Dermis microvascular lymphatic vessel endothelial cell (primary cell): ENCODE measurements at regions not wholly inside any gene's neighbourhood (a gene's known extent, or its start where the extent isn't known, plus 50 kb on each side); places are given as distances from the start of the nearest gene placed in this dataset.
"Not testable (repeated sequence)": the region's sequence is repeated elsewhere in the genome, so short reads cannot be mapped to it uniquely, and the experiment has no call there.

Experiments
- DNase-seq, 2 donors: peaks; one replicate each; pipeline versions ENCODE4 v3.0.0 to v3.0.0-alpha.2; 2010; ENCODE audit warnings: low read depth in 2 of 2

- DNase-seq = peak in 1 of 2 donors; percentile 81
Measured at GRCh38 chr5:112472614-112473013, 53.5 kb upstream of the EPB41L4A start.

- no peak for DNase-seq
Measured at GRCh38 chr5:112473989-112474388, 54.9 kb upstream of the EPB41L4A start.

- peak in 1 of 2 donors; percentile 51 for DNase-seq
Measured at GRCh38 chr5:112475747-112476365, 56.8 kb upstream of the EPB41L4A start.

- peak in 1 of 2 donors; percentile 66 for DNase-seq
Measured at GRCh38 chr5:112479418-112479817, 60.3 kb upstream of the EPB41L4A start.

GRCh38 chr5:112480501-112480900, 61.4 kb upstream of the EPB41L4A start:
- no peak for DNase-seq

GRCh38 chr5:112483704-112484103, 64.6 kb upstream of the EPB41L4A start:
- DNase-seq = peak in 1 of 2 donors; percentile 36

GRCh38 chr5:112485934-112486355, 66.9 kb upstream of the EPB41L4A start:
- DNase-seq = peak in 1 of 2 donors; percentile 75

- DNase-seq = peak in 1 of 2 donors; percentile 11
Measured at GRCh38 chr5:112491257-112491656, 72.2 kb upstream of the EPB41L4A start.

GRCh38 chr5:112492291-112492690, 73.2 kb upstream of the EPB41L4A start:
- peak; percentile 12 to 73 for DNase-seq

- not testable (repeated sequence) for DNase-seq
Measured at GRCh38 chr5:112503749-112504501, 84.8 kb upstream of the EPB41L4A start.

GRCh38 chr5:112509097-112509496, 90.0 kb upstream of the EPB41L4A start:
- not testable (repeated sequence) for DNase-seq

- no peak for DNase-seq
Measured at GRCh38 chr5:112511920-112512319, 92.8 kb upstream of the EPB41L4A start.

- DNase-seq = no peak
Measured at GRCh38 chr5:112512901-112513300, 93.8 kb upstream of the EPB41L4A start.

GRCh38 chr5:112514111-112514510, 95.0 kb upstream of the EPB41L4A start:
- no peak for DNase-seq

GRCh38 chr5:112520474-112520873, 101.4 kb upstream of the EPB41L4A start:
- DNase-seq = not testable (repeated sequence)

- DNase-seq = not testable (repeated sequence)
Measured at GRCh38 chr5:112522891-112523673, 104.0 kb upstream of the EPB41L4A start.

- DNase-seq = not testable (repeated sequence)
Measured at GRCh38 chr5:112523674-112524263, 104.7 kb upstream of the EPB41L4A start.

- DNase-seq = no peak
Measured at GRCh38 chr5:112525217-112525616, 106.1 kb upstream of the EPB41L4A start.

- no peak for DNase-seq
Measured at GRCh38 chr5:112528928-112529327, 109.9 kb upstream of the EPB41L4A start.

- peak in 1 of 2 donors; percentile 45 for DNase-seq
Measured at GRCh38 chr5:112529525-112529924, 110.4 kb upstream of the EPB41L4A start.

GRCh38 chr5:112532654-112533360, 113.7 kb upstream of the EPB41L4A start:
- no peak for DNase-seq
